AG09309 (cell line): ENCODE measurements at regions not wholly inside any gene's neighbourhood (a gene's known extent, or its start where the extent isn't known, plus 50 kb on each side); places are given as distances from the start of the nearest gene placed in this dataset.

Source experiments
- DNase-seq: peaks from one replicate; pipeline ENCODE4 v3.0.0-alpha.2; 2010; ENCODE audit warnings: low read depth
- H3K4me3 ChIP-seq: 2 replicates; pipeline ENCODE4 v1.5.1; 2011; ENCODE audit warnings: mild to moderate bottlenecking, low read depth, low read length, moderate library complexity; ENCODE audit not compliant: control insufficient read depth
- CTCF ChIP-seq: IDR thresholded peaks from 2 replicates; pipeline ENCODE4 v1.5.1; 2011; ENCODE audit warnings: mild to moderate bottlenecking, low read depth, low read length, inconsistent platforms; ENCODE audit not compliant: insufficient read depth, control insufficient read depth; ENCODE audit errors: missing control alignments

GRCh38 chr10:78706256-78706655 is 362.5 kb upstream of the ZMIZ1 start:
- DNase-seq, result no peak
- no peak for TF ChIP-seq CTCF
- H3K4me3 ChIP-seq, result no peak overlapping the region

DNA sequence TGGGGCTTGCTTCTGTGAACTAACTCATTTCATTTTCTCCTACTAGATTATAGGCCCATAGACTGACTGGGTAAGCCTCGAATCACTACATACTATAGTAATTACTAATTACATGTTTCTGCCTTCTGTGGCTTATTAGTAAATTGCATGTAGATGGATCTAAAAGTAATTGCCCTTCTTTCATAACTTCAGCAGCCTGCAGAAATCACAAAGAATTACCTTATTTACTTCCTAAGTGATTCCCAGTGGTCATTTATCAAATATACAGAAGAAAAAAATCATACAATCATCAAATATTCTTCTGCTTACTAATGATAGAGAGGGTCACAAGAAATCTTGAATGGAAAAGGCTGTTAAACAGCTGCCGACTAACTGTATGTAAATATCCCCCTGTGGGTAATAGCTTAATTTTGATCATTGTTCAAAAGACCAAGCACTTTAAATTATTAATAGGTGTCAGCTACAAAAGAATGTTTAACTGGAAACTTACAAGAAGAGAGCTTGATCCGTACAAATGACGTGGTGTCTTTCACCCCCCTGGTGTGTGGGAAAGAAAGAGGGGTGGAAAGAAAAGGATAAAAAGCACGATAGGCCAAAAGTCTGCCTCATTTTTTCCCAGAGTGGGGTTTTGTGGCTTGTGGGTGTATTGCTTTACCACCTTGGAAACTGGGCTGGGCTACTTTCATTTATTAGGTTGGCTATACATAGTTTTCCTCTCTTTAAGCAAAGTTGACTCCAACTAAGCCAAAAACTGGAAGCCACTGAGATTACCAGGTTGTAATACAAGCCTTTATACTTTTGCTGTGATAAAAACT is 361.8 kb upstream of the ZMIZ1 start:
- TF ChIP-seq CTCF, result no peak
- no peak for DNase-seq

GRCh38 chr10:78707745-78708144 is 361.0 kb upstream of the ZMIZ1 start:
- no peak for TF ChIP-seq CTCF
- DNase-seq, result no peak
- H3K4me3 ChIP-seq, result no peak overlapping the region

More for the DNA sequence above, 361.8 kb upstream of the ZMIZ1 start:
- H3K4me3 ChIP-seq, result no peak overlapping the region

- no peak for TF ChIP-seq CTCF
- no peak overlapping the region for H3K4me3 ChIP-seq
- DNase-seq, result no peak
Observed at GRCh38 chr10:78712147-78712546, 356.6 kb upstream of the ZMIZ1 start.

DNA sequence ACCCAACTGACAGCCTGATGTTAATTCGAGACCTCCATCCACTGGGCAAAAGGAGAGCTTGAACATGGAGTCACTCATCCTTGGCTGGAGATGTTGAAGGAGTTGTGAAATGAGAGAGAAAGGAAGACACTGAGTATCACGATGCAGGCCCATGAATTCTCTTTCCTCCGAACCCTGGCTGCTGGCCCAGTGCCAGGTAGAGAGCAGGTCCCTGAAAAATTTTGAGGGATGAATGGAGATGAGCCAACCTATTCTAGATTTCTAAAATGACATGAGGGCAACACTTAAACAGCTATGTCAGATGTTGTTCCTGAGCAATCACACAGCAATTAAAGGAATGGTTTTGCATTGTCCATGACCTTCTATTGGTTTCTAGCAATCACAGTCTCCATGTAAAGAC is 355.1 kb upstream of the ZMIZ1 start:
- DNase-seq, result no peak
- TF ChIP-seq CTCF, result no peak

GRCh38 chr10:78714225-78714624 is 354.5 kb upstream of the ZMIZ1 start:
- H3K4me3 ChIP-seq, result no peak overlapping the region
- no peak for TF ChIP-seq CTCF
- no peak for DNase-seq

More for the DNA sequence above, 355.1 kb upstream of the ZMIZ1 start:
- no peak overlapping the region for H3K4me3 ChIP-seq

- no peak for DNase-seq
- H3K4me3 ChIP-seq, result no peak overlapping the region
- TF ChIP-seq CTCF, result no peak
Observed at GRCh38 chr10:78715435-78715834, 353.3 kb upstream of the ZMIZ1 start.
